Panc1 (cell line): ENCODE measurements at regions not wholly inside any gene's neighbourhood (a gene's known extent, or its start where the extent isn't known, plus 50 kb on each side); places are given as distances from the start of the nearest gene placed in this dataset.

Source experiments
- ATAC-seq: fragments of 200-7000 bp; cut with Tn5 transposase; 2 replicates; pipeline ENCODE4 v1.9.1; 2020; ENCODE audit warnings: mild to moderate bottlenecking, moderate library complexity
- BruUV-seq: library from RNA; stranded (reverse); fragments of 400-500 nt; replicated peaks from 2 replicates; lab custom pipeline; 2021; lab: Mats Ljungman, UMichigan
- CTCF ChIA-PET: fragments of 300-600 bp; sonication (Branson Sonifier 250); formaldehyde crosslinking; loops from one replicate; lab custom pipeline; 2022; ENCODE audit warnings: antibody characterized with exemption; lab: Charles Lee
- POLR2A ChIA-PET: fragments of 300-600 bp; sonication (Branson Sonifier 250); formaldehyde crosslinking; loops from one replicate; lab custom pipeline; 2022; ENCODE audit warnings: antibody characterized with exemption; lab: Charles Lee
- DNase-seq: peaks from one replicate; pipeline ENCODE4 v3.0.0-alpha.2; 2010; ENCODE audit warnings: low read depth, low spot score
- H3K27ac ChIP-seq: 2 replicates; pipeline ENCODE4 v1.5.1; 2011; ENCODE audit warnings: mild to moderate bottlenecking, low read length, inconsistent platforms
- H3K27me3 ChIP-seq: fragments of 200-500 bp; sonication (Bioruptor generic); 2 replicates; pipeline ENCODE4 v1.6.0; 2014; ENCODE audit warnings: low read length, inconsistent platforms; ENCODE audit not compliant: control insufficient read depth, insufficient read depth
- H3K36me3 ChIP-seq: fragments of 200-500 bp; sonication (Bioruptor generic); 2 replicates; pipeline ENCODE4 v1.5.1; 2014; ENCODE audit warnings: inconsistent platforms, mild to moderate bottlenecking, low read length, moderate library complexity; ENCODE audit not compliant: control insufficient read depth, insufficient read depth
- H3K4me1 ChIP-seq: 2 replicates; pipeline ENCODE4 v1.5.1; 2011; ENCODE audit warnings: inconsistent platforms, mild to moderate bottlenecking, low read length, moderate library complexity; ENCODE audit not compliant: control insufficient read depth, insufficient read depth
- H3K4me3 ChIP-seq, 2 experiments: 2 replicates each; pipeline ENCODE4 v1.5.1; 2011 to 2012; ENCODE audit warnings: low read depth in 2 of 2, low read length in 2 of 2, mild to moderate bottlenecking in 2 of 2, inconsistent platforms in 1 of 2, moderate library complexity in 1 of 2
- H3K9me3 ChIP-seq: fragments of 200-500 bp; sonication (Bioruptor generic); 2 replicates; pipeline ENCODE4 v1.5.1; 2014; ENCODE audit warnings: low read depth, mild to moderate bottlenecking, inconsistent platforms, low read length, moderate library complexity; ENCODE audit not compliant: control insufficient read depth, insufficient read depth
- CTCF ChIP-seq: fragments of 450-650 bp; IDR thresholded peaks from 2 replicates; pipeline ENCODE4 v1.5.1; 2017; ENCODE audit warnings: mild to moderate bottlenecking
- POLR2AphosphoS5 ChIP-seq: IDR thresholded peaks from 2 replicates; pipeline ENCODE4 v1.6.1; 2012; ENCODE audit warnings: mild to moderate bottlenecking, low read depth, low read length, moderate library complexity
- REST ChIP-seq, 2 experiments: IDR thresholded peaks; 2 replicates each; pipeline ENCODE4 v1.6.1; 2011 to 2012; ENCODE audit warnings: low read depth in 2 of 2, control low read depth in 1 of 2, low read length in 1 of 2, mild to moderate bottlenecking in 1 of 2, moderate library complexity in 1 of 2; ENCODE audit not compliant: insufficient read depth in 1 of 2
- SIN3A ChIP-seq: IDR thresholded peaks from 2 replicates; pipeline ENCODE4 v1.6.1; 2012; ENCODE audit warnings: low read depth, mild to moderate bottlenecking, low read length, moderate library complexity, borderline replicate concordance; ENCODE audit not compliant: insufficient read depth
- TCF7L2 ChIP-seq: IDR thresholded peaks from 2 replicates; pipeline ENCODE4 v1.6.1; 2011; ENCODE audit warnings: mild to moderate bottlenecking, low read depth, low read length, inconsistent platforms
- in situ Hi-C: cut with HindIII; loops from 2 replicates; pipeline ENCODE4 v1.10.0; 2016; ENCODE audit warnings: low sequenced_read_pairs, low pct_unique_long_range_greater_than_20kb
- intact Hi-C: fragments of 100-400 bp; cut with micrococcal nuclease; formaldehyde crosslinking; loops from one replicate; pipeline ENCODE4 v1.10.0; 2022; ENCODE audit not compliant: unreplicated experiment

GRCh38 chr12:43143278-43143677, 408.7 kb downstream of the ADAMTS20 start:
- no peak for DNase-seq
- Histone ChIP-seq H3K36me3 (no peaks in the 10 kb centered on the region), H3K9me3 (peaks cover 2% of the 10 kb centered on the region; the same call in 1 of the 2 replicates), H3K4me1 (no peaks in the 10 kb centered on the region), H3K4me3 (no peak overlapping the region), H3K27ac (no peak overlapping the region), H3K27me3 (no peaks in the 10 kb centered on the region)
- intact Hi-C loops: no loop called here
- CTCF ChIA-PET: interaction anchor here (0.6 kb wide), 1 partner anchor 45 kb away, joined by 5 read pairs; no protein-coding TSS in a partner anchor
- no peak for TF ChIP-seq TCF7L2
- no peak for TF ChIP-seq CTCF
- no peak for TF ChIP-seq SIN3A
- no peak for TF ChIP-seq POLR2AphosphoS5
- TF ChIP-seq REST (IDR thresholded peaks at IDR 0.05; ENCODE audit: insufficient read depth in 1 of 2, low read depth in 2 of 2, low read length in 1 of 2): no peak
- ATAC-seq: no peak
- POLR2A ChIA-PET: no interaction called here
- no TSS peak for BruUV-seq
- in situ Hi-C loops: no loop called here

DNA sequence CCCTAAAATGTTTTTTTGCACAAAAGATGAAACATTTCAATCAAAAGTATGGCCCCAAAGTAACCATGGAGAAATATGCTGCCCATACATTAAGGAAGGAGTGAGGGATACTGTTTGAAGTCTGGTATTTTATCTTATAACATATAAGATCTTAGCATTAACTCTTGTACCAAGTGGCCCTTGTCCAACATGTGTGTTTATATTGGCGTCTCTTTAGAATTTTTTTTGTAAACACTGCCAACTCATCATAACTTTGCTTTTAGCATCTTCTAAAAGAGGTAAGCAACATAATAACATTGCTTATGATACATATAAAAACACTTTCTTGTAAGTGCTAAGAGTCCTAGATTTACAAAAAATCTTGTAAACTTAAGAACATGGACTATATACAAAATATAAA, 419.7 kb downstream of the ADAMTS20 start:
- Histone ChIP-seq H3K27ac (no peak overlapping the region), H3K4me3 (no peak overlapping the region), H3K36me3 (no peaks in the 10 kb centered on the region), H3K4me1 (no peaks in the 10 kb centered on the region), H3K9me3 (peaks cover 2% of the 10 kb centered on the region; the same call in 1 of the 2 replicates), H3K27me3 (no peaks in the 10 kb centered on the region)
- ChIA-PET CTCF (no interaction called here), POLR2A (no interaction called here)
- TF ChIP-seq REST (IDR thresholded peaks at IDR 0.05; ENCODE audit: insufficient read depth in 1 of 2, low read depth in 2 of 2, low read length in 1 of 2): no peak
- no peak for TF ChIP-seq TCF7L2
- TF ChIP-seq POLR2AphosphoS5: no peak
- TF ChIP-seq SIN3A: no peak
- TF ChIP-seq CTCF: no peak
- DNase-seq: no peak
- intact Hi-C loops: no loop called here
- in situ Hi-C loops: no loop called here
- no peak for ATAC-seq
- BruUV-seq: no TSS peak
